H9 (cell line): ENCODE measurements at regions not wholly inside any gene's neighbourhood (a gene's known extent, or its start where the extent isn't known, plus 50 kb on each side); places are given as distances from the start of the nearest gene placed in this dataset.

ENCODE experiments used
- DNase-seq: peaks from one replicate; pipeline ENCODE4 v3.0.0-alpha.2; 2017
- H2AFZ ChIP-seq: one replicate; pipeline ENCODE4 v1.6.1; 2013; ENCODE audit warnings: mild to moderate bottlenecking, low read length, control low read depth, moderate library complexity
- H2AK5ac ChIP-seq: 2 replicates; pipeline ENCODE4 v1.6.1; 2013; ENCODE audit warnings: low read length, control low read depth, mixed read lengths; ENCODE audit not compliant: insufficient read length
- H2BK120ac ChIP-seq: one replicate; pipeline ENCODE4 v1.6.1; 2013; ENCODE audit warnings: low read depth, mild to moderate bottlenecking, low read length, control low read depth, inconsistent platforms; ENCODE audit not compliant: poor library complexity, severe bottlenecking
- H2BK12ac ChIP-seq: 2 replicates; pipeline ENCODE4 v1.6.1; 2013; ENCODE audit warnings: low read length, control low read depth, mixed read lengths, low read depth; ENCODE audit not compliant: insufficient read length
- H2BK15ac ChIP-seq: 2 replicates; pipeline ENCODE4 v1.6.1; 2013; ENCODE audit warnings: low read depth, low read length, control low read depth
- H2BK20ac ChIP-seq: one replicate; pipeline ENCODE4 v1.6.1; 2013; ENCODE audit warnings: low read depth, mild to moderate bottlenecking, low read length, control low read depth, inconsistent platforms; ENCODE audit not compliant: poor library complexity, severe bottlenecking
- H2BK5ac ChIP-seq: 2 replicates; pipeline ENCODE4 v1.6.1; 2013; ENCODE audit warnings: low read length, control low read depth, mixed read lengths; ENCODE audit not compliant: insufficient read length
- H3K14ac ChIP-seq: 2 replicates; pipeline ENCODE4 v1.6.1; 2013; ENCODE audit warnings: low read length, control low read depth; ENCODE audit not compliant: insufficient read depth
- H3K18ac ChIP-seq: 2 replicates; pipeline ENCODE4 v1.6.1; 2013; ENCODE audit warnings: low read depth, mild to moderate bottlenecking, mixed read lengths, low read length, control low read depth; ENCODE audit not compliant: insufficient read length
- H3K23ac ChIP-seq: 2 replicates; pipeline ENCODE4 v1.6.1; 2013; ENCODE audit warnings: low read length, control low read depth, mixed read lengths, low read depth; ENCODE audit not compliant: insufficient read length
- H3K23me2 ChIP-seq: 2 replicates; pipeline ENCODE4 v1.6.1; 2013; ENCODE audit warnings: low read depth, mild to moderate bottlenecking, mixed read lengths, low read length, control low read depth; ENCODE audit not compliant: insufficient read length, poor library complexity, severe bottlenecking
- H3K27ac ChIP-seq: 2 replicates; pipeline ENCODE4 v1.5.1; 2013; ENCODE audit warnings: low read length, control low read depth, mixed read lengths, low read depth; ENCODE audit not compliant: insufficient read length
- H3K27me3 ChIP-seq: 2 replicates; pipeline ENCODE4 v1.6.1; 2013; ENCODE audit warnings: low read length, control low read depth, inconsistent platforms; ENCODE audit not compliant: insufficient read depth
- H3K4ac ChIP-seq: 2 replicates; pipeline ENCODE4 v1.6.1; 2013; ENCODE audit warnings: low read depth, mild to moderate bottlenecking, control low read depth, inconsistent platforms, low read length, moderate library complexity
- H3K4me1 ChIP-seq: 2 replicates; pipeline ENCODE4 v1.6.1; 2013; ENCODE audit warnings: low read length, control low read depth, inconsistent platforms; ENCODE audit not compliant: insufficient read depth
- H3K4me2 ChIP-seq: 2 replicates; pipeline ENCODE4 v1.6.1; 2013; ENCODE audit warnings: low read length, control low read depth, mixed read lengths; ENCODE audit not compliant: insufficient read length, insufficient read depth
- H3K56ac ChIP-seq: 2 replicates; pipeline ENCODE4 v1.6.1; 2013; ENCODE audit warnings: low read depth, mild to moderate bottlenecking, mixed read lengths, low read length, control low read depth; ENCODE audit not compliant: insufficient read length
- H3K79me1 ChIP-seq: 2 replicates; pipeline ENCODE4 v1.6.1; 2013; ENCODE audit warnings: low read depth, mild to moderate bottlenecking, moderate library complexity, low read length, control low read depth, inconsistent platforms; ENCODE audit not compliant: insufficient read depth, poor library complexity, severe bottlenecking
- H3K79me2 ChIP-seq: 2 replicates; pipeline ENCODE4 v1.6.1; 2013; ENCODE audit warnings: low read length, control low read depth, inconsistent platforms; ENCODE audit not compliant: insufficient read depth
- H3K9ac ChIP-seq: 2 replicates; pipeline ENCODE4 v1.6.1; 2013; ENCODE audit warnings: low read length, control low read depth, mixed read lengths; ENCODE audit not compliant: insufficient read length; ENCODE audit errors: extremely low read depth
- H3K9me3 ChIP-seq: one replicate; pipeline ENCODE4 v1.6.1; 2013; ENCODE audit warnings: low read depth, low read length, inconsistent platforms; ENCODE audit not compliant: control insufficient read depth
- H3T11ph ChIP-seq: one replicate; pipeline ENCODE4 v1.6.1; 2013; ENCODE audit warnings: mild to moderate bottlenecking, low read length, control low read depth, inconsistent platforms
- H4K20me1 ChIP-seq: one replicate; pipeline ENCODE4 v1.6.1; 2013; ENCODE audit not compliant: control insufficient read depth, insufficient read length, insufficient read depth
- H4K5ac ChIP-seq: 2 replicates; pipeline ENCODE4 v1.6.1; 2013; ENCODE audit warnings: low read depth, mild to moderate bottlenecking, mixed read lengths, low read length, control low read depth; ENCODE audit not compliant: insufficient read length
- H4K8ac ChIP-seq: replicated peaks from 2 replicates; pipeline ENCODE4 v1.6.1; 2013; ENCODE audit warnings: low read length, control low read depth, mixed read lengths, low read depth; ENCODE audit not compliant: insufficient read length
- H4K91ac ChIP-seq: 2 replicates; pipeline ENCODE4 v1.6.1; 2013; ENCODE audit warnings: low read depth, mild to moderate bottlenecking, moderate library complexity, mixed read lengths, low read length, control low read depth; ENCODE audit not compliant: insufficient read length
- H3K27ac Mint-ChIP-seq, 3 experiments: 2 replicates in 2 of 3; 3 replicates in 1 of 3; pipeline ENCODE4 v1.8.0; 2020 to 2021; ENCODE audit warnings: mixed read lengths in 3 of 3, mild to moderate bottlenecking in 1 of 3, moderate library complexity in 1 of 3
- H3K27me3 Mint-ChIP-seq: 2 replicates; pipeline ENCODE4 v1.8.0; 2021; ENCODE audit warnings: low read depth, mild to moderate bottlenecking, moderate library complexity, mixed read lengths
- H3K36me3 Mint-ChIP-seq, 3 experiments: 2 replicates in 2 of 3; 3 replicates in 1 of 3; pipeline ENCODE4 v1.8.0; 2020 to 2021; ENCODE audit warnings: low read depth in 3 of 3, mixed read lengths in 3 of 3; ENCODE audit not compliant: insufficient read depth in 1 of 3
- H3K4me1 Mint-ChIP-seq, 2 experiments: 2 replicates each; pipeline ENCODE4 v1.8.0; 2020; ENCODE audit warnings: mixed read lengths in 2 of 2
- H3K4me3 Mint-ChIP-seq, 2 experiments: 2 replicates in 1 of 2; 3 replicates in 1 of 2; pipeline ENCODE4 v1.8.0; 2020 to 2021; ENCODE audit warnings: mild to moderate bottlenecking in 2 of 2, mixed read lengths in 2 of 2, moderate library complexity in 1 of 2
- H3K9me3 Mint-ChIP-seq, 2 experiments: 2 replicates in 1 of 2; 3 replicates in 1 of 2; pipeline ENCODE4 v1.8.0; 2020; ENCODE audit warnings: mild to moderate bottlenecking in 2 of 2, mixed read lengths in 2 of 2, moderate library complexity in 1 of 2
- CTCF ChIP-seq: fragments of 200-600 bp; sonication (generic); conservative IDR thresholded peaks from 3 replicates; pipeline ENCODE4 v1.8.0; 2021; ENCODE audit warnings: antibody characterized with exemption, mild to moderate bottlenecking
- WGBS: extraction: QIAGEN DNeasy Blood & Tissue Kit; methylation state at CpG from one replicate; pipeline ENCODE4 v1.1.7; 2013; ENCODE audit warnings: missing lambda C conversion rate, low lambda C conversion rate, mixed read lengths; ENCODE audit not compliant: insufficient read length; ENCODE audit errors: extremely low coverage; 5-methylcytosine and 5-hydroxymethylcytosine counted together

- Histone ChIP-seq H3K4me1 (no peaks in the 10 kb centered on the region), H4K91ac (no peak overlapping the region), H2BK15ac (no peak overlapping the region), H4K8ac (no peak overlapping the region), H3K4ac (no peak overlapping the region), H3K23ac (no peak overlapping the region), H3K9ac (no peak overlapping the region), H3K56ac (no peak overlapping the region), H3K79me2 (no peaks in the 10 kb centered on the region), H4K20me1 (no peaks in the 10 kb centered on the region), H2BK12ac (no peak overlapping the region), H3K27me3 (no peaks in the 10 kb centered on the region), H2AFZ (no peak overlapping the region), H3K79me1 (no peaks in the 10 kb centered on the region), H4K5ac (no peak overlapping the region), H3K9me3 (peaks cover 10% of the 10 kb centered on the region), H3T11ph (no peak overlapping the region), H3K23me2 (no peaks in the 10 kb centered on the region), H2BK20ac (no peak overlapping the region), H3K4me2 (no peak overlapping the region), H2BK5ac (no peak overlapping the region), H3K27ac (no peak overlapping the region), H2BK120ac (no peak overlapping the region), H2AK5ac (no peak overlapping the region), H3K14ac (no peak overlapping the region), H3K18ac (no peak overlapping the region)
- WGBS: no CpG with 5 or more reads among the region's 1 CpG
- Mint-ChIP-seq H3K9me3 (peaks cover 74 to 76% of the 10 kb centered on the region in 2 experiments), H3K36me3 (peaks cover 50 to 80% (median 50%) of the 10 kb centered on the region in 3 experiments), H3K27me3 (no peaks in the 10 kb centered on the region), H3K27ac (no peak overlapping the region), H3K4me1 (no peaks in the 10 kb centered on the region), H3K4me3 (no peak overlapping the region)
- no peak for TF ChIP-seq CTCF
- no peak for DNase-seq
Measured at GRCh38 chrX:43025806-43026315, 247.9 kb upstream of the PPP1R2C start.
